HUES48 (cell line): ENCODE measurements at regions not wholly inside any gene's neighbourhood (a gene's known extent, or its start where the extent isn't known, plus 50 kb on each side); places are given as distances from the start of the nearest gene placed in this dataset.
A peak's percentile ranks its signal among the peaks of the same experiment; 100 is the strongest.

Experiments used
- H3K27ac ChIP-seq: one replicate; pipeline ENCODE4 v1.7.0; 2013; ENCODE audit warnings: low read depth, low read length, inconsistent platforms
- H3K27me3 ChIP-seq: 2 replicates; pipeline ENCODE4 v1.6.1; 2013; ENCODE audit warnings: mild to moderate bottlenecking, low read length; ENCODE audit not compliant: control insufficient read depth, insufficient read depth
- H3K36me3 ChIP-seq: 2 replicates; pipeline ENCODE4 v1.6.1; 2013; ENCODE audit warnings: low read length; ENCODE audit not compliant: control insufficient read depth, insufficient read depth
- H3K4me1 ChIP-seq: 2 replicates; pipeline ENCODE4 v1.6.1; 2013; ENCODE audit warnings: mild to moderate bottlenecking, low read length; ENCODE audit not compliant: control insufficient read depth, insufficient read depth
- H3K4me3 ChIP-seq: 2 replicates; pipeline ENCODE4 v1.5.1; 2013; ENCODE audit warnings: mild to moderate bottlenecking, low read depth, low read length
- H3K9ac ChIP-seq: 2 replicates; pipeline ENCODE4 v1.6.1; 2013; ENCODE audit warnings: mild to moderate bottlenecking, low read depth, low read length, moderate library complexity
- H3K9me3 ChIP-seq: 2 replicates; pipeline ENCODE4 v1.6.1; 2013; ENCODE audit warnings: low read length; ENCODE audit not compliant: control insufficient read depth, insufficient read depth

GRCh38 chr2:43082903-43083677 lies 143.3 kb downstream of the ZFP36L2 start:
- H3K9me3 ChIP-seq = no peaks in the 10 kb centered on the region
- peak overlapping the region; percentile 51 for H3K27ac ChIP-seq
- no peak overlapping the region for H3K9ac ChIP-seq
- H3K4me1 ChIP-seq = peaks cover 18% of the 10 kb centered on the region
- H3K4me3 ChIP-seq = no peak overlapping the region
- no peaks in the 10 kb centered on the region for H3K27me3 ChIP-seq
- no peaks in the 10 kb centered on the region for H3K36me3 ChIP-seq

- Histone ChIP-seq H3K36me3 (no peaks in the 10 kb centered on the region), H3K27ac (no peak overlapping the region), H3K27me3 (no peaks in the 10 kb centered on the region), H3K4me1 (peaks cover 18% of the 10 kb centered on the region), H3K9ac (no peak overlapping the region), H3K9me3 (no peaks in the 10 kb centered on the region), H3K4me3 (no peak overlapping the region)
Measured at GRCh38 chr2:43082111-43082894, 144.1 kb downstream of the ZFP36L2 start.

DNA sequence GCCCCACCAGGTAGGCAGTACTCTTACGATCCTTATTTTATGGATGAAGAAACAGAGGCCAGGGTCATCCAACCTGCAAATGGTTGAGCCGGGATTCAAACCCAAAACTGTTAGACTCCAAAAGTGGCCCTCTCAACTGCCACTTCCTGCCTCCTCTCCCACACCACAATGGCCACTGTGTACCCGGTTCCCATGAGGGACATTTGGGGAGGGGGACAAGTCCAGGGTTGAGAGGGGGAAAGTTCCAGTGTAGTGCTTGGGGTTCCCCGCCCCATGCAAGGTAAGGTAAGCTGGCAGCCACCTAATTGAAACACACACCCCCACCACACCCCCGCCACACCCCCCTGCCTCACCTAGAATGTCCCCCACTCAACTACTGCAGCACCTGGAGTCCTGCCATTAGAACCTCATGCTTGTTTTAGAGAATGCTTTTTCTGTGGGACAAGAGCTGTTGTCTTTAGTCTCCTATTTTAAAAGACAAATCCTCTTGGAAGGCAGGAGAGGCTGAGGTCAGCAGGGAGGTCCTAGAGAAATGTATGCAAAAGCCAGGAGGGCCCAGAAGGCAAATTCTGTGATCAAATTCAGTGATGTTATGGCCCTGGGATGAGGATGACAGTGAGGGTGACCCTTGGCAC lies 145.2 kb downstream of the ZFP36L2 start:
- no peak overlapping the region for H3K4me3 ChIP-seq
- H3K4me1 ChIP-seq = peaks cover 14% of the 10 kb centered on the region
- H3K27me3 ChIP-seq = no peaks in the 10 kb centered on the region
- H3K9ac ChIP-seq = no peak overlapping the region
- H3K9me3 ChIP-seq = no peaks in the 10 kb centered on the region
- H3K27ac ChIP-seq = no peak overlapping the region
- H3K36me3 ChIP-seq = no peaks in the 10 kb centered on the region

GRCh38 chr2:43080571-43081021 lies 145.8 kb downstream of the ZFP36L2 start:
- H3K27ac ChIP-seq = no peak overlapping the region
- no peak overlapping the region for H3K4me3 ChIP-seq
- no peaks in the 10 kb centered on the region for H3K9me3 ChIP-seq
- no peaks in the 10 kb centered on the region for H3K27me3 ChIP-seq
- H3K9ac ChIP-seq = no peak overlapping the region
- peaks cover 13% of the 10 kb centered on the region for H3K4me1 ChIP-seq
- no peaks in the 10 kb centered on the region for H3K36me3 ChIP-seq

DNA sequence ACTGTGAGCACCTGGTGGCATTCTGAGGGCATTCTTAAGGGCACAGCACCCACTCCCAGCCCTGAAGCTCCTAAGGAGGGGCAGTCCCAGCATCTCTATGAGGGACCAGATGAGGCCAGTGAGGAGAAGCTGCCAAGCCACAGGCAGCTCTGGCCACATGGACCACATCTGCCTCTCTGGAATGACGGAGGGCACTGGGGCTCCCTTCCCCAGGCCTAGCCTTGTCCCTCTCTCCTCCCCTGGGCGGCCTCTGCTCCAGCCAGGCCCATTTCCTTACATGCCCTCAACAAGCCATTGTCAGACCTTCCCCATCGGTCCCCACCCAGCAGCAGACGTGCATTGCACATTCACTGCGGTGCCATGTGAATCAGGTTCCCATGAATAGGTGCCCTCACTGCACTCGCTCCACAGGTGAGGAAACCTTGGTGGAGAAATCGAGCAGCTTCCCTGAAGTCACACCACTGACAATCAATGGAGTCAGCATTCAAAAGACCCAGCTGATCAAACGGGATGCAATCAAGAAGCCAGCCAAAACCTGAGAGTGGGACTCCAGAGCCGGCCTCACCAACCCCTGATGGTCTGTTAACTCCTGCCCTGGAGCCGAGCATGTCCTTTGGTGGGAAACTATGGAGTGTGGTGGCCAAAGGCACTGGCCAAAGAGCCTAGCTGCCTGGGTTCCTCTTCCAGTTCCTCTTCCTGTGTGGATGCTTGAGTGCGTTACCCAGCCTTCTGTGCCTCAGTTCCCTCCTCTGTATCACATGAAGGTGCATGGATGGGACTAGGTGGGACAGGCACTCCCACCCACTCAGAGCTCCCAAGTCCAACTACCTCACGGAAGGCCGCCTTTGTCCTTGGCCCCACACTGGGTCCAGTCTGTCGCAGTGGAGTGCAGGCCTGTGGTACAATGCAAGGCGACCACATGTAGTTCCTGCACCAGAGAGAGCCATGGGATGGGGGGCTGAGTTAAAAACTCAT lies 147.3 kb downstream of the ZFP36L2 start:
- no peak overlapping the region for H3K27ac ChIP-seq

GRCh38 chr2:43078301-43078700 lies 148.1 kb downstream of the ZFP36L2 start:
- Histone ChIP-seq H3K4me1 (0 out of 2 replicates have a peak, but pooled peaks cover 2% of the 10 kb centered on the region), H3K36me3 (no peaks in the 10 kb centered on the region), H3K4me3 (no peak overlapping the region), H3K27ac (no peak overlapping the region), H3K9me3 (no peaks in the 10 kb centered on the region), H3K9ac (no peak overlapping the region), H3K27me3 (no peaks in the 10 kb centered on the region)

More for the DNA sequence above, 147.3 kb downstream of the ZFP36L2 start:
- H3K36me3 ChIP-seq = no peaks in the 10 kb centered on the region
- no peak overlapping the region for H3K4me3 ChIP-seq
- H3K27me3 ChIP-seq = no peaks in the 10 kb centered on the region
- H3K9ac ChIP-seq = no peak overlapping the region
- peaks cover 9% of the 10 kb centered on the region for H3K4me1 ChIP-seq
- H3K9me3 ChIP-seq = no peaks in the 10 kb centered on the region

DNA sequence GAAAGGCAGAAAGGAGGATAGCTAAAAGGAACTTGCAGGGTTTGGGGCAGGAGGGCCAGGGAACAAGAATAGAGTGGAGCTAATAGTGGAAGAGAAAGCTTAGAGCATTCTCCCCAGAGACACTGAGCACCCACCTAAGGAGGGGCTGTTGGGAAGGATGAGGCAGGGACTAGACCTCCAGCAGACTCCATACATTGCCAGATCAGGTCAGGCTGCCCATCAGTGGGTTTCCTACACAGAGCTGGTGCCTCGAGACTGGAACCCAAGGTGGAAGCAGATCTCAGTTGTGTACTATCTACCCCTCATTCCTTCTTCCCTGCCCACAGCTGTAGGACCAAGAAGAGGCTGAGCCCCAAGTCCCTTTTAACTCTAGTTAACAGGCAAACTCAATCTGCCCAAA lies 148.5 kb downstream of the ZFP36L2 start:
- Histone ChIP-seq H3K27me3 (no peaks in the 10 kb centered on the region), H3K9ac (no peak overlapping the region), H3K9me3 (no peaks in the 10 kb centered on the region), H3K4me1 (no peaks in the 10 kb centered on the region), H3K4me3 (no peak overlapping the region), H3K36me3 (no peaks in the 10 kb centered on the region), H3K27ac (no peak overlapping the region)

DNA sequence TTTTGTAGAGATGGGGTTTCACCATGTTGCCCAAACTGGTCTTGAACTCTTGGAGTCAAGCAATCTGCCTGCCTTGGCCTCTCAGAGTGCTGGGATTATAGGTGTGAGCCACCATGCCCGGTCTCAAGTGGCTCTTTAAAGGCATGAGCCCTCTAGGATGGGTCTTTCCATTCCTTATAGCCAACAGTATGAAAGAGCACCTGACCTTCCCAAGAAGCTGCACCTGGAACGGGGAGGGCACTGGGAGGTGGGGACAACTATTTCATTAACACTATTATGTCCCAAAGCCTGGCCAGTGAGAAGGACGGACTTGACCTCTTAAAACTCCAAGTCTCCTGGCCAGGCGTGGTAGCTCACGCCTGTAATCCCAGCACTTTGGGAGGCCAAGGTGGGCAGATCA lies 149.7 kb downstream of the ZFP36L2 start:
- H3K4me1 ChIP-seq = no peaks in the 10 kb centered on the region
- H3K27ac ChIP-seq = no peak overlapping the region
- H3K9me3 ChIP-seq = no peaks in the 10 kb centered on the region
- H3K9ac ChIP-seq = no peak overlapping the region
- H3K4me3 ChIP-seq = no peak overlapping the region
- H3K36me3 ChIP-seq = no peaks in the 10 kb centered on the region
- no peaks in the 10 kb centered on the region for H3K27me3 ChIP-seq

DNA sequence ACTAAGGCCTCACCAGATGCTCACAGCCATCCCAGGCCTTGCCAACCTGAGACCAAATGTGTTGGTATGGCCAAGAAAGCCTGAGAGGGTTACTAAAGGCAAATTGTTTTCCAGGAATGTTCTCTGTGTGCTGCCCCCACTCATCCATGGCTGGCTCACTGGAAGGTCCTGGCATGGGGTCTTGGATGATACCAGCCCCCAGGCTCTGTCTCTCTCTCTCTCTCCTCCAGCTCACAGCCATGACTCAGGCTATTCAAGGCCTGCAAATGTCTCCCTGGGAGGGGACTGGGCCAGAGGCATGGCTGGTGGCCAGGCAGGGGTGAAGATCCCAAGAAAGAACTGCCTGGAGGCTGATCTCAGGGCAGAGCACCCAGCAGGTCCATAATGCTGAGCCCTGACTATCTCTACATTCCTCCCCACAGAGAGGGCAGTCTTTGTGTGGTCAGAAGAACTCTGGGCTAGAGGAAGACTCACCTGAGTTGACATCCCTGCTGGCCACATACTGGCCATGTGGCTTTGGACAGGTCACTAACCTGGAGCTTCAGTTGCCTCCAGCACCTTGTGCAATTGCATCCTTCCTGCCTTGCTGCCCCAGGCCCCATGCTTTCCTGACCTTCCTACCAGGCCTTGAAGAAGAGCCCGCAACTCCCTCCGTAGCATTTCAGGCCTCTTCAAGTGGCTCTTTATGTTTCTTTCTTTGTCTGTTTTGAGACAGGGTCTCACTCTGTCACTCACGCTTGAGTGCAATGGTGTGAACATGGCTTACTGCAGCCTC lies 150.4 kb downstream of the ZFP36L2 start:
- H3K4me3 ChIP-seq = no peak overlapping the region
- H3K9ac ChIP-seq = no peak overlapping the region
- H3K27me3 ChIP-seq = no peaks in the 10 kb centered on the region
- no peaks in the 10 kb centered on the region for H3K4me1 ChIP-seq
- no peaks in the 10 kb centered on the region for H3K9me3 ChIP-seq
- no peak overlapping the region for H3K27ac ChIP-seq
- no peaks in the 10 kb centered on the region for H3K36me3 ChIP-seq
